ENCODE measurements at regions not wholly inside any gene's neighbourhood (a gene's known extent, or its start where the extent isn't known, plus 50 kb on each side); places are given as distances from the start of the nearest gene placed in this dataset.

GRCh38 chr6:8215631-8216030 lies 113.3 kb upstream of the EEF1E1 start:
- Histone ChIP-seq H3K27ac (ENCODE audit: low read length) (no peak overlapping the region), H3K4me3 (ENCODE audit: low read length) (no peak overlapping the region), H3K9me3 (ENCODE audit: control insufficient read depth, low read length) (no peaks in the 10 kb centered on the region), H3K27me3 (ENCODE audit: control insufficient read depth, insufficient read depth) (no peaks in the 10 kb centered on the region), H3K4me1 (ENCODE audit: control insufficient read depth, insufficient read depth, low read length) (no peaks in the 10 kb centered on the region)
- WGBS = 69% methylated on average over 6 of the region's 6 CpGs
- DNase-seq = no peak
- intact Hi-C loops (cut with DNase I) = loop anchor here in 2 of 4 donors (5.0 kb wide), 1 partner anchor 83 kb away; no protein-coding TSS in a partner anchor
- no peak for ATAC-seq

GRCh38 chr6:8213995-8214394 lies 111.6 kb upstream of the EEF1E1 start:
- H3K9me3 ChIP-seq (ENCODE audit: control insufficient read depth, low read length) = no peaks in the 10 kb centered on the region
- WGBS = 75% methylated on average over 4 of the region's 4 CpGs
- intact Hi-C loops (cut with DNase I) = no loop called here
- DNase-seq (no peak), ATAC-seq (no peak)
- H3K27me3 ChIP-seq (ENCODE audit: control insufficient read depth, insufficient read depth) = no peaks in the 10 kb centered on the region
- H3K27ac ChIP-seq (ENCODE audit: low read length) = no peak overlapping the region
- H3K4me3 ChIP-seq (ENCODE audit: low read length) = no peak overlapping the region
- no peaks in the 10 kb centered on the region for H3K4me1 ChIP-seq (ENCODE audit: control insufficient read depth, insufficient read depth, low read length)

GRCh38 chr6:8212720-8213434 lies 110.5 kb upstream of the EEF1E1 start:
- no peak overlapping the region for H3K4me3 ChIP-seq (ENCODE audit: low read length)
- intact Hi-C loops (cut with DNase I) = no loop called here
- H3K27me3 ChIP-seq (ENCODE audit: control insufficient read depth, insufficient read depth) = no peaks in the 10 kb centered on the region
- no peak for ATAC-seq
- H3K27ac ChIP-seq (ENCODE audit: low read length) = no peak overlapping the region
- 76% methylated on average over 2 of the region's 2 CpGs for WGBS
- no peaks in the 10 kb centered on the region for H3K4me1 ChIP-seq (ENCODE audit: control insufficient read depth, insufficient read depth, low read length)
- no peaks in the 10 kb centered on the region for H3K9me3 ChIP-seq (ENCODE audit: control insufficient read depth, low read length)
- DNase-seq = no peak

DNA sequence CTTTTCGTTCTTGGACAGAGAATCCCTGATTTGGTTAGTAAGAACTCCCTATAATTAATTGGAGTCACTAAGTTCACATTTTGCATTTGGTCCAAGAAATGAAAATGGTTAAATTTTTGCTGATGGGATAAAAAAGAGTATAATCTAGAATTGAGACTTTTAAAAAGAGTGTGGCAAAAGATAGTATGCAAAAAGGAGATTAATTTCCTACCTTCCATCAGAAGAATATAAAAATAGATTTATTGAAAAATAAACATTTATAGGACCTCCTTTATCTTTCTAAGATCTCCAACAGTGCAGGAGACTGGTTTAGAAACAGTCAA lies 105.5 kb upstream of the EEF1E1 start:
- no peak overlapping the region for H3K27ac ChIP-seq (ENCODE audit: low read length)
- DNase-seq = no peak
- H3K9me3 ChIP-seq (ENCODE audit: control insufficient read depth, low read length) = no peaks in the 10 kb centered on the region
- ATAC-seq = no peak
- H3K4me3 ChIP-seq (ENCODE audit: low read length) = no peak overlapping the region
- WGBS = 80% methylated on average over 1 of the region's 1 CpG
- intact Hi-C loops (cut with DNase I) = no loop called here
- no peaks in the 10 kb centered on the region for H3K27me3 ChIP-seq (ENCODE audit: control insufficient read depth, insufficient read depth)
- no peaks in the 10 kb centered on the region for H3K4me1 ChIP-seq (ENCODE audit: control insufficient read depth, insufficient read depth, low read length)

DNA sequence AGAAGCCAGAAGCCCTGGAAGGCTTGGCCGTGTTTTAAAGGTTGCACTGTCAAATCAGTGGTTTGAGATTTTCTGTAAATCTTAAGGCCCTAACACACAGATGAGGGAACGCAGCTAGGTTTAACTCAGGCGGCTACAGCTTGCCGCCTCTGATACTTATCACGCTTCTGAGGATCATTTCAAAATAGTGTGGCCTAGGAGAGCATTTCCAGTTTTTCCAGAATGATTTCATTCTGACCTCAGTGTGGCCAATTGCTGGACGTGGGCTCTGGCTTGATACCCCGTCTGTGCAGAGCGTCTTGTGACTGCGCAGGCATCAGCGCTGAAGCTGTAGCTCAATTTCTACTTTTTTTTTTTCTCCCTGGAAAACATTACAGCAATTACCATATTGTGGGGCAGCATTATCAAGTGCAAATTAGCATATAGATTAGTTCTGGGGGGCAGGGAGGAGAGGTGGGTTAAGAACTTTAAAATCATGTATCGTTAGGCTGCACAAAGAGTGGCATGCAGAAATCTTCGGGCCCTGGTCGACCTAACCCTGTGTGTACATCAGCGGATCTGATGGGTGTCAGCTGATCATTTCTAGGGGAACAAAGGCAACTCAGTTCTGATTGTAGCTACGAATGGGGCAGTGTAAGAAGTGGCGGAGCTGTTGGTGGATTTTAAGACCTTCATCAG lies 105.0 kb upstream of the EEF1E1 start:
- no peak overlapping the region for H3K4me3 ChIP-seq (ENCODE audit: low read length)
- H3K4me1 ChIP-seq (ENCODE audit: control insufficient read depth, insufficient read depth, low read length) = no peaks in the 10 kb centered on the region
- 81% methylated on average over 16 of the region's 16 CpGs for WGBS
- peaks cover under 1% of the 10 kb centered on the region for H3K27me3 ChIP-seq (ENCODE audit: control insufficient read depth, insufficient read depth)
- H3K9me3 ChIP-seq (ENCODE audit: control insufficient read depth, low read length) = no peaks in the 10 kb centered on the region
- ATAC-seq (no peak), DNase-seq (no peak)
- intact Hi-C loops (cut with DNase I) = no loop called here
- no peak overlapping the region for H3K27ac ChIP-seq (ENCODE audit: low read length)

DNA sequence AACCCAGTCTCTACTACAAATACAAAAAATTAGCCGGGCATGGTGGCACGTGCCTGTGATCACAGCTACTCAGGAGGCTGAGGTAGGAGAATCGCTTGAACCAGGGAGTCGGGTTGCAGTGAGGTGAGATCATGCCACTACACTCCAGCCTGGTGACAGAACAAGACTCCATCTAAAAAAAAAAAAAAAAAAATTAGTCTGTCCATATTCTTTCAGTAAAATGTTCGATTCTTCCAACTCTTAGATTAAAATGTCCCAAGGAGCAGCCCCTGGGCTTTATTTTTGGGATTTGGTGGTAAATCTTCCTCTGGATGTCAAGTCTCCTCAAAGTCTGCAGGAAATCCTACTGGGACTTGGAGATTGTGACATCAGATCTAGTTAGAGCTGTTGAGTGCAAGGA lies 101.0 kb upstream of the EEF1E1 start:
- ATAC-seq (no peak), DNase-seq (no peak)
- no peak overlapping the region for H3K27ac ChIP-seq (ENCODE audit: low read length)
- no peaks in the 10 kb centered on the region for H3K4me1 ChIP-seq (ENCODE audit: control insufficient read depth, insufficient read depth, low read length)
- 82% methylated on average over 5 of the region's 5 CpGs for WGBS
- peaks cover 4% of the 10 kb centered on the region for H3K27me3 ChIP-seq (ENCODE audit: control insufficient read depth, insufficient read depth)
- intact Hi-C loops (cut with DNase I) = no loop called here
- no peaks in the 10 kb centered on the region for H3K9me3 ChIP-seq (ENCODE audit: control insufficient read depth, low read length)
- H3K4me3 ChIP-seq (ENCODE audit: low read length) = no peak overlapping the region

GRCh38 chr6:8201679-8202078 lies 99.3 kb upstream of the EEF1E1 start:
- no peak overlapping the region for H3K27ac ChIP-seq (ENCODE audit: low read length)
- 78% methylated on average over 5 of the region's 5 CpGs for WGBS
- no peak for ATAC-seq
- H3K4me1 ChIP-seq (ENCODE audit: control insufficient read depth, insufficient read depth, low read length) = no peaks in the 10 kb centered on the region
- H3K4me3 ChIP-seq (ENCODE audit: low read length) = no peak overlapping the region
- H3K27me3 ChIP-seq (ENCODE audit: control insufficient read depth, insufficient read depth) = peaks cover 4% of the 10 kb centered on the region
- H3K9me3 ChIP-seq (ENCODE audit: control insufficient read depth, low read length) = no peaks in the 10 kb centered on the region
- intact Hi-C loops (cut with DNase I) = no loop called here
- no peak for DNase-seq

DNA sequence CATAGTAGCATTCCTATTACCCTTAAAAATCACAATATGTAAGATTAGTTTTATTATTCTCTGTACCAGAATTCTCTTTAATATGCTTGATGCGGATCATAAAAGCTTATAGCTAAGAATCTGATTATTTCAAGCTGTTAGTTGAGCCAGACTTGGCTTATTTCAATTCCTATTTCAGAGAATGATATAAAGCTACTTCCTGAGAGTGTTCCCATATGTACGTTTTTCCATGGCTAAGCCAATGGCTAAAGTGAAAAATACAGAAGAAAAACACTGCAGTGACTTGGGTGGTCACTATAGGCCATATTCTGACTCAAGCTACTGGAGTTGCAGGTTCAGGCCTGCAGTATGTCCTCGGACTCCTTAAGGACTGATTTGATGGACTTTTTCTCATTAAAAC lies 97.9 kb upstream of the EEF1E1 start:
- peaks cover 4% of the 10 kb centered on the region for H3K27me3 ChIP-seq (ENCODE audit: control insufficient read depth, insufficient read depth)
- 74% methylated on average over 3 of the region's 3 CpGs for WGBS
- no peaks in the 10 kb centered on the region for H3K9me3 ChIP-seq (ENCODE audit: control insufficient read depth, low read length)
- H3K27ac ChIP-seq (ENCODE audit: low read length) = no peak overlapping the region
- no peaks in the 10 kb centered on the region for H3K4me1 ChIP-seq (ENCODE audit: control insufficient read depth, insufficient read depth, low read length)
- intact Hi-C loops (cut with DNase I) = no loop called here
- no peak overlapping the region for H3K4me3 ChIP-seq (ENCODE audit: low read length)
- no peak for ATAC-seq
- DNase-seq = no peak

GRCh38 chr6:8195714-8196102 lies 93.4 kb upstream of the EEF1E1 start:
- H3K27me3 ChIP-seq (ENCODE audit: control insufficient read depth, insufficient read depth) = no peaks in the 10 kb centered on the region
- no peak overlapping the region for H3K4me3 ChIP-seq (ENCODE audit: low read length)
- no peaks in the 10 kb centered on the region for H3K4me1 ChIP-seq (ENCODE audit: control insufficient read depth, insufficient read depth, low read length)
- intact Hi-C loops (cut with DNase I) = no loop called here
- no peak overlapping the region for H3K27ac ChIP-seq (ENCODE audit: low read length)
- H3K9me3 ChIP-seq (ENCODE audit: control insufficient read depth, low read length) = no peaks in the 10 kb centered on the region
- DNase-seq (no peak), ATAC-seq (no peak)
- 58% methylated on average over 4 of the region's 4 CpGs for WGBS

DNA sequence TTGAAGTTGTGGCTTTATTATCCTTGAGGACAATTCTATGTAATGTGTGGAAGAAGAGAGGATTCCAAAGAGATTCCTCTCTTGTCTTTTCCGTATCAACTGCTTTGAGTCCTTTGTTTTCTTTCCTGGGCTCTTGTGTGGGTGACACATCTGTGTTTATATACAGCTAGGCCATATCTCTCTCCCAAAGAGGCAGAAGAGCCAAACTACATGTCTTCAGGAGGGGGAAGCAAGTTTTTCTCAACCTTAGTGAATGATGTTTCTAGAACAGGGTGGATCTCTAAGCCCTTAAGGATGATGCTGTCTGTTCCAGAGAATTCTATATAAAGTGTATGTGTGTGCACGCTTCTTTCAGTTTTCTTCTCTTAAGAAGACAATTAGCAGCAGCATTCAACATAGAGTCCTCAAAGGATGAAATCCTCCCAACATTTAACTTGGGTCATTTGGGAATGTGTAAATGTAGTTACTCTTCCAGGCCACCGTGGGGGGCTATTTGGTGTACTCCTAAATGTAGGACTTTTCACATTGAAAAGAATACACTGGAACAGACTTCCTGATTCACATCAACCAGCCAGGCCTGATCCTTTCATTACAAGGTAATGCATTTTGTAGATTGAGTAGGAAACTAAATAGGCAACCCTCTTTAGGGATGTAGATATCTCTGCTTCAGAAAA lies 92.8 kb upstream of the EEF1E1 start:
- no peaks in the 10 kb centered on the region for H3K9me3 ChIP-seq (ENCODE audit: control insufficient read depth, low read length)
- H3K27me3 ChIP-seq (ENCODE audit: control insufficient read depth, insufficient read depth) = no peaks in the 10 kb centered on the region
- intact Hi-C loops (cut with DNase I) = no loop called here
- no peak overlapping the region for H3K27ac ChIP-seq (ENCODE audit: low read length)
- H3K4me1 ChIP-seq (ENCODE audit: control insufficient read depth, insufficient read depth, low read length) = no peaks in the 10 kb centered on the region
- ATAC-seq = no peak
- WGBS = 48% methylated on average over 3 of the region's 3 CpGs
- H3K4me3 ChIP-seq (ENCODE audit: low read length) = no peak overlapping the region
- no peak for DNase-seq

- no peak for ATAC-seq
- no peak for DNase-seq
- H3K4me3 ChIP-seq (ENCODE audit: low read length) = no peak overlapping the region
- no peaks in the 10 kb centered on the region for H3K4me1 ChIP-seq (ENCODE audit: control insufficient read depth, insufficient read depth, low read length)
- intact Hi-C loops (cut with DNase I) = no loop called here
- H3K27me3 ChIP-seq (ENCODE audit: control insufficient read depth, insufficient read depth) = no peaks in the 10 kb centered on the region
- WGBS = 35% methylated on average over 3 of the region's 3 CpGs
- no peak overlapping the region for H3K27ac ChIP-seq (ENCODE audit: low read length)
- no peaks in the 10 kb centered on the region for H3K9me3 ChIP-seq (ENCODE audit: control insufficient read depth, low read length)
Measured at GRCh38 chr6:8194490-8194889, 92.1 kb upstream of the EEF1E1 start.
